T-helper 2 cell (primary cell): ENCODE measurements at regions not wholly inside any gene's neighbourhood (a gene's known extent, or its start where the extent isn't known, plus 50 kb on each side); places are given as distances from the start of the nearest gene placed in this dataset.

Experiments used
- DNase-seq, 5 experiments: peaks; one replicate each; pipeline versions ENCODE4 v3.0.0 to v3.0.0-alpha.2; 2012 to 2022

DNA sequence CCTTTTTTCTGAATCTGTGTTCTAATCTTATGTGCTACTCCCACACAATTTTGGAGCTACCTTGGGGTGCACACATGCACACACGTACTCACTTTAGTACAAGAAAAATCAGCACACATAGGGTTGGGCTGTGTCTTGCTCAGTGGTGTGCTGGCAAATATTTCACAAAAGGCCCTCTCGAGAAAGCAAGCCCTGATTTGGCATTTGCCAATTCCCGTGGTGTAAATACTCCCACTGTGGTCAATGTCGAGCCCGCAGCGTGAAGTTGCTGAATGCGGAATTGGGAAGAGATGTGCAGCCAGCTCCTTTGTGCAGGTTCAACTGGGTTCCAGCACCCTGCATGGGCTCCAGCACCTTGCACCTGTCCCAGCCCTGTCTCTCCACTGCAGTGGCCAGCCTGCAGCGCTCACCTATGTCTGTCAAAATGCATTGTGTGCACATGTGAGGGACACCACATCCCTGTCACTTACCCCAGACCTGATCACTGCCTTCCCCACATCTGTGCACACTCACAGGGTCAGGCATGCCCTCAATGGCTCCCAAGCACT is 78.4 kb upstream of the WNT4 start:
- DNase-seq: no peak

GRCh38 chr1:22222723-22223122 is 79.8 kb upstream of the WNT4 start:
- no peak for DNase-seq

DNA sequence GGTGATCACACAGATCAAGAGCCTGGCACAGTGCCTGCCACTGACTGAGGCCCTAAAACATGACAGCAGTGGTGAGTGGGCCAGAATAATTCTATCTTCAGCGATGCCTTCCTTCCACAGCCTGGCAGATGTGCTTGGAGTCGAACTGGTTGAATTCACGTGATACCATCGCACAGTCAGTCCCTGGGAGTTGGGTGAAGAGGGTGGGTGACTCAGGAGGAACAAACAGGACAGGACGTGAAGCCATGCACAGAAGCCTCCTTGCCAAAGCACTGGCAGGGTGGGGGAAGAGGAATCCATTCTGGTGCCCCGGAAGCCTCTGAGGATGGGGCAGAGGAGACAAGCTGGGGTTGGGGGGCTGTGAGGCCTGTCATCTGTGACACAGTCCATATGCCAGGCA is 80.3 kb upstream of the WNT4 start:
- DNase-seq: no peak

DNA sequence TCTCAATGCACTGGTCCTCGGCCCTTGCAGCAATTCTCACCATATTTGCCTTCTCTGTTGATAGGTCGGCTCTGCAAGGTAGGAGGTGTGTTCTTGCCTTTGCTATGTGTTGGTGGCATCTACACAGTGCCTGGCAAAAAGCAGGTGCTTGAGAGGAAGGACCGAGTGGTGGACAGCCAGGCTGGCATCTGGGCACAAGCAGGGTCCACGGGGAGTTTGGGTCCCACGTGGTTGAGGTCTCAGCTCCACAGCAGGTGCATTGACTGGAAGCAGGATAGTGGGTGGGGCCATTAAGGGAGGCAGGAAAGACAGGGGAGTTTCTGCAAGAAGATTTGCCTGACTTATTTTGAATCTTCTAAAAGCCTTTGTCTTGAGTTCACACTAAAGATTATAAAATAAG is 81.2 kb upstream of the WNT4 start:
- DNase-seq: no peak

DNA sequence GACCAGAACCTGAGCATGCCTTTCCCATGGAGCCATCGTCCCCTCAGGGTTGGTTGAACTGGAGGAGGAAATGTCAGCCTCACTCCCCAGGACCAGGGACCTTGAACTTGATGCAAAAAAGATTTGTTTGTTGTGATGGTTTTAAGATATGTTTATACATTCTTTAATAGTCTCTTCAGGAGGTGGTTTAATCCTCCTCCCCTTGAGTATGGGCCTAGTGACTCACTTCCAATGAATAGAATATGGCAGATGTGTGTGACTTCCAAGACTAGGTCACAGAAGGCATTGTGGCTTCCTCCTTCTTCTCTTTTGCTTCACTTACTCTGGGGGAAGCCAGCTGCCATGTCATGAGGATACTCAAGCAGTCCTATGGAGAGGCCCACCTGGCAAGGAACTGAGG is 81.7 kb upstream of the WNT4 start:
- no peak for DNase-seq

DNA sequence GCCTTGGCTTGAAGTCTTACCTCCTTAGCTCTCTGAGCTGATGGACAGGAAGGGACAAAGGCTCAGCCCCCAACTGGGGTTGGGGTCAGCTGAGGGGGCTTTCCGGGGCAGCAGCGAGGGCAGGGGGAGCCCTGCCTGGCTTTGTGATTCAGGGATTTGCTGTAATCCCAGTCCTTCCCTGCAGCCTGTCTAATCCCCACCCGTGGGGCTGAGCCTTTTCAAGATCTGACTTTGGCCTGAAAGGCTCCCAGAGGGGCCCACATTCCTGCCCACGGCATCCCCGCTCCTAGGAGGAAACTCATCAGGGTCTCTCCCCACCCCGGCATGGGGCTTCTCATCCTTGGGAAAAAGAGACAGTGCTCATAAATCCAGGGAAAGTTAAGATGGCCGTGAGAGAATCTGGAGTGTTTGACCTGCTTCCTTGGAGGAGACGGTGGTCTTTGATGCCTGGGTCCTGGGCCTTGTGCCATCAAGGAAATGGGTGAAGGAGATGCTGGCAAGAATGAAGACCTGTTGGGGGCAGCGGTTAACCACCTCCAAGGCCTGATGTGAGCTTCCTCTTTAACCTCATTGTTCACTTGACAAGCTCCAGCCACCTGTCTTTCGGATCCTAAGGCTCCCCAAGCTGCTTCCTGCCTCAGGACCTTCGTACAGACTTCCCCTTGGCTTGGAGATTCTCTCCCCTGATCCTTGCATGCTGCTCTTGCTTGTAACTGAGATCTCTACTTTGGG is 83.1 kb upstream of the WNT4 start:
- DNase-seq: no peak

DNA sequence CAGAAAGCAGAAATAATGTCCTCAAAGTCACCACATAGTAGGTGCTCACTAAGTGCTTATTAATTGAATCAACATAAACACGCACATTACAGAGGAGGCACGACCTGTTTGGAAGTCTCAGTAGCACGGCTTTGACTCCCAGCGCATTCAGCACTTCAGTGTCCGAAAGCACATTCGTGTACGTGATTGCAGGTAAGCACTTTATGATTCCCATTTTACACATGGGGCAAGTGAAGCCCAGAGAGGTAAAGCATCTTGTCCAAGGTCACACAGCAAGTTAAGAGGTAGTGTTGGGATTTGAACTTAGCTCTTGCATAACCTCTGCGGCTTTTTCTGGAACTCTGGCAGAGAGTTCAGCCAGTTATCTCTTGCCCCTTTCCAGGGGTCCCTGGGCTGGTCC is 85.2 kb upstream of the WNT4 start:
- no peak for DNase-seq

GRCh38 chr1:22228505-22228911 is 85.6 kb upstream of the WNT4 start:
- DNase-seq: no peak

- no peak for DNase-seq
Measured at GRCh38 chr1:22229379-22229778, 86.5 kb upstream of the WNT4 start.

GRCh38 chr1:22231068-22231593 is 88.2 kb upstream of the WNT4 start:
- no peak for DNase-seq

GRCh38 chr1:22231995-22232690 is 89.2 kb upstream of the WNT4 start:
- no peak for DNase-seq

- DNase-seq: no peak
Measured at GRCh38 chr1:22233222-22233621, 90.3 kb upstream of the WNT4 start.

- no peak for DNase-seq
Measured at GRCh38 chr1:22234476-22235030, 91.7 kb upstream of the WNT4 start.

GRCh38 chr1:22236166-22236565 is 93.3 kb upstream of the WNT4 start:
- DNase-seq: no peak

DNA sequence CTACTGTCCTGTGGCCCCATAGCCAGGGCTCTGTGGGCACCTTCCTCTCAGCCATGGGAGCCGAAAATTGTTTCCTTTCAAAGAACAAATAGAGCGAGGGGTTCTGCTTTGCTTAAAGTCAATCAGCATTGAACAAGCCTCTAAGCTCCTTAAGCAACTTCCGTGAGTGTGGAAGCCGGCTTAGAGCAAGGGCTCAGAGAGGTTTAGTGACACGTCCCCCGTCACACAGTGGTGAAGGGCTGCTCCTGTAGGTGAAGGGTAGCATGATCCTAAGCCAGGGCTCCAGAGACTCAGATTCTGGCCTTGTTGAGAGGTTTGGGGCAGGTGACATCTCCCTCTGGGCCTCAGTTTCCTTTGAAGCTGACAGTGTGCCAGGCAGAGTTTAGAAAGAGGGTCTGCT is 94.0 kb upstream of the WNT4 start:
- DNase-seq: no peak

- no peak for DNase-seq
Measured at GRCh38 chr1:22237433-22238093, 94.7 kb upstream of the WNT4 start.

- no peak for DNase-seq
Measured at GRCh38 chr1:22238356-22239224, 95.7 kb upstream of the WNT4 start.

DNA sequence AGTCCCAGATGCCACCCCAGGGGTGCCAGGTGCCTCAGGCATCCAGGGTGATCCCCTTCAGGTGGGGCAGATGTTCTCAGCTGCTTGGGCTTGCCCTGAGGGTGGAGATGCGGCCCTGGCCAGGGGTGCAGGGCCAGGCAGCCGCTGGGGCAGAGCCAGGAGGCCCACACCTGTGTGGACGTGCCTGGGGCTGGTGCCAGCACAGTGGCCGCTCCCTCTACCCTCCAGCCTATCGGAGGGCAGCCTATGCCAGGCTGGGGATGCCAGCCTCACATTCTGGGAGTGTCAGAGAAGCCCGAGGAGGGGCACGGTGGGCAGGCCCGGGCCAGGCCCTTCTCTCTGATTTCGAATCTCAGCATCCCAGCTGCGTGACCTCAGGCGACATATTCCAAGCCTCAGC is 96.5 kb upstream of the WNT4 start:
- no peak for DNase-seq

GRCh38 chr1:22241250-22241649 is 98.4 kb upstream of the WNT4 start:
- no peak for DNase-seq

DNA sequence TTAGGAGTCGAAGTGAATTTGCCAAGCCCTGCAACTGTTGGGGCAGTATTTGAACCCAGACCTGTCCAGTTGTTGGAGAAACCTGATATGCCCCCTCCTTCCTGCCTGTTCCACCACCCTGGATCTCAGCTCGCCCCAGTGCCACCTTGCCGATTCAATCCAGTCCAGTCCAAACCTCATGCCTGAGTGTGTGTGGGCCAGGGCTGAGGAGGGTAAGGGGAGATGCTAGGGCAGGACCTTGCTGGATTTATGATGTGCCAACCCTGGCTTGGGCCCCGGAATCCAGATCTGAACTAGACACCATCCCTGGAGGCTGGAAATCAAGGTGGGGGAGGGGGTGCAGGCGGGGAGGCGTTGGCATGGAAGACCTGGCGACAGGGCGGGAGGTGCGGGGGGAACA is 98.9 kb upstream of the WNT4 start:
- DNase-seq: no peak

GRCh38 chr1:22245100-22245650 is 102.3 kb upstream of the WNT4 start:
- DNase-seq: no peak

DNA sequence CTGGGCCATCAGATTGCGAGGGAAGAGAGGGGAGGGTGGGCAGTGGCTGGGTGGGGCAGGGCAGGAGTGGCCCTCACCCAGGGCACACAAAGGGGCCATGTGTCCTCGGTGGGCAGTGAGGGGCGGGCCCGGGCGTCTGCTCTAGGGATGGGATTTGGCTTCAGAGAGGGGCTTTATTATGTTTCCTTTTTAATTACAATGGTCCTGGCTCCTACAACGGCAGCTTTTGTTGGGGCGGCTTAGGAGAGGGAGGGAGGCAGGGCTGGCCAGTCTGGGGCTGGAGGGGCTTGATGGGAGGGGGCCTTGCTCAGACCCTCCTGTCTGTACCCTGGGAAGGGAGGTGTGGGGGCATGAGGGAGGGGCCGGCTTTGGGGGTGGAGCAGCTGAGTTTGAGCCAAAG is 102.8 kb upstream of the WNT4 start:
- DNase-seq: no peak
